HepG2 (cell line): ENCODE measurements at regions not wholly inside any gene's neighbourhood (a gene's known extent, or its start where the extent isn't known, plus 50 kb on each side); places are given as distances from the start of the nearest gene placed in this dataset.
A peak's percentile ranks its signal among the peaks of the same experiment; 100 is the strongest.

Experiments used
- ADNP ChIP-seq: sonication (generic); formaldehyde crosslinking; IDR thresholded peaks from 2 replicates; pipeline ENCODE4 v1.4.0; 2020; ENCODE audit warnings: missing genetic modification reagents
- FOXJ3 ChIP-seq: sonication (generic); formaldehyde crosslinking; IDR thresholded peaks from 2 replicates; pipeline ENCODE4 v1.4.0; 2020; ENCODE audit warnings: missing genetic modification reagents, mild to moderate bottlenecking, borderline replicate concordance
- GATAD1 ChIP-seq: IDR thresholded peaks from 2 replicates; pipeline ENCODE4 v1.6.1; 2016; ENCODE audit warnings: missing genetic modification reagents, missing compliant biosample characterization
- KAT8 ChIP-seq: IDR thresholded peaks from 2 replicates; pipeline ENCODE4 v1.6.1; 2016; ENCODE audit warnings: missing genetic modification reagents, missing compliant biosample characterization
- MAZ ChIP-seq, 2 experiments: sonication (generic) in 1 of 2; formaldehyde crosslinking in 1 of 2; IDR thresholded peaks; 2 replicates each; pipeline versions ENCODE4 v1.5.0 to v1.6.1; 2012 to 2020; ENCODE audit warnings: low read depth in 2 of 2, mild to moderate bottlenecking in 2 of 2, borderline replicate concordance in 1 of 2, improper control_type of control experiment in 1 of 2, low read length in 1 of 2, missing genetic modification reagents in 1 of 2, moderate library complexity in 1 of 2
- NCOR1 ChIP-seq: fragments of 200-600 bp; sonication (generic); IDR thresholded peaks from 2 replicates; pipeline ENCODE4 v1.7.0; 2017; ENCODE audit warnings: antibody characterized with exemption, low read length, borderline replicate concordance
- RARA ChIP-seq: IDR thresholded peaks from 2 replicates; pipeline ENCODE4 v1.6.1; 2016; ENCODE audit warnings: missing genetic modification reagents, missing compliant biosample characterization
- SNAPC4 ChIP-seq: sonication (generic); formaldehyde crosslinking; IDR thresholded peaks from 2 replicates; pipeline ENCODE4 v1.4.0; 2020; ENCODE audit warnings: mild to moderate bottlenecking, missing genetic modification reagents
- TBX2 ChIP-seq: sonication (generic); formaldehyde crosslinking; IDR thresholded peaks from 2 replicates; pipeline ENCODE4 v1.5.0; 2020; ENCODE audit warnings: missing genetic modification reagents, mild to moderate bottlenecking, borderline replicate concordance
- ZFX ChIP-seq: sonication (generic); formaldehyde crosslinking; IDR thresholded peaks from 2 replicates; pipeline ENCODE4 v1.4.0; 2020; ENCODE audit warnings: mild to moderate bottlenecking, low read depth, missing genetic modification reagents, moderate library complexity
- ZKSCAN8 ChIP-seq: IDR thresholded peaks from 2 replicates; pipeline ENCODE4 v1.6.1; 2016; ENCODE audit warnings: borderline replicate concordance, missing genetic modification reagents, missing compliant biosample characterization
- ZNF580 ChIP-seq: IDR thresholded peaks from 2 replicates; pipeline ENCODE4 v1.6.1; 2016; ENCODE audit warnings: low read depth, borderline replicate concordance
- ZNF687 ChIP-seq: sonication (generic); formaldehyde crosslinking; IDR thresholded peaks from 2 replicates; pipeline ENCODE4 v1.5.1; 2020; ENCODE audit warnings: mild to moderate bottlenecking, missing genetic modification reagents, moderate library complexity
- ZNF770 ChIP-seq: sonication (generic); formaldehyde crosslinking; IDR thresholded peaks from 2 replicates; pipeline ENCODE4 v1.5.0; 2020; ENCODE audit warnings: mild to moderate bottlenecking, missing genetic modification reagents

GRCh38 chr5:57103317-57103907 lies 70.4 kb upstream of the GPBP1 start (continued):
- TF ChIP-seq SNAPC4 (CRISPR knock-in tag) (no peak), ADNP (CRISPR knock-in tag) (no peak), TBX2 (CRISPR knock-in tag) (0 out of 2 replicates have a peak, but pooled peaks have one; percentile 54), GATAD1 (0 out of 2 replicates have a peak, but pooled peaks have one; percentile 10), ZFX (CRISPR knock-in tag) (peak; percentile 61), KAT8 (CRISPR knock-in tag) (0 out of 2 replicates have a peak, but pooled peaks have one; percentile 12), NCOR1 (0 out of 2 replicates have a peak, but pooled peaks have one; percentile 4), FOXJ3 (CRISPR knock-in tag) (no peak), ZNF580 (CRISPR knock-in tag) (no peak), ZKSCAN8 (CRISPR knock-in tag) (peak; percentile 35; the same call in 1 of the 2 replicates), ZNF770 (CRISPR knock-in tag) (peak; percentile 84), MAZ (IDR thresholded peaks at IDR 0.05; ENCODE audit: borderline replicate concordance, low read depth, low read length) (no peak), MAZ (CRISPR knock-in tag; IDR thresholded peaks at IDR 0.05; ENCODE audit: low read depth) (peak; percentile 38; the same call in 1 of the 2 replicates), RARA (CRISPR knock-in tag) (peak; percentile 43; the same call in 1 of the 2 replicates), ZNF687 (CRISPR knock-in tag) (no peak)
